Mucosa of stomach (tissue), 1 donor: ENCODE measurements at regions not wholly inside any gene's neighbourhood (a gene's known extent, or its start where the extent isn't known, plus 50 kb on each side); places are given as distances from the start of the nearest gene placed in this dataset.

Experiments
- H3K27me3 ChIP-seq: one replicate; pipeline ENCODE4 v1.7.0; 2013; ENCODE audit warnings: mild to moderate bottlenecking, low read length; ENCODE audit not compliant: control insufficient read depth, insufficient read depth
- H3K36me3 ChIP-seq: one replicate; pipeline ENCODE4 v1.7.0; 2013; ENCODE audit warnings: low read length; ENCODE audit not compliant: control insufficient read depth, insufficient read depth
- H3K4me1 ChIP-seq: one replicate; pipeline ENCODE4 v1.7.0; 2013; ENCODE audit warnings: mild to moderate bottlenecking, low read length; ENCODE audit not compliant: control insufficient read depth, insufficient read depth
- H3K4me3 ChIP-seq: one replicate; pipeline ENCODE4 v1.7.0; 2013; ENCODE audit warnings: low read length
- H3K9ac ChIP-seq: one replicate; pipeline ENCODE4 v1.7.0; 2013; ENCODE audit warnings: mild to moderate bottlenecking, low read length, moderate library complexity
- H3K9me3 ChIP-seq: one replicate; pipeline ENCODE4 v1.7.0; 2013; ENCODE audit warnings: mild to moderate bottlenecking, low read length, moderate library complexity; ENCODE audit not compliant: control insufficient read depth
- donor health status: Pancreatic carcinoma.

- peaks cover 20% of the 10 kb centered on the region for H3K4me1 ChIP-seq
- H3K36me3 ChIP-seq = no peaks in the 10 kb centered on the region
- no peaks in the 10 kb centered on the region for H3K9me3 ChIP-seq
- no peak overlapping the region for H3K9ac ChIP-seq
- no peaks in the 10 kb centered on the region for H3K27me3 ChIP-seq
- H3K4me3 ChIP-seq = no peak overlapping the region
These were observed 156.1 kb downstream of the DLL1 start for GRCh38 chr6:170134471-170135440.

DNA sequence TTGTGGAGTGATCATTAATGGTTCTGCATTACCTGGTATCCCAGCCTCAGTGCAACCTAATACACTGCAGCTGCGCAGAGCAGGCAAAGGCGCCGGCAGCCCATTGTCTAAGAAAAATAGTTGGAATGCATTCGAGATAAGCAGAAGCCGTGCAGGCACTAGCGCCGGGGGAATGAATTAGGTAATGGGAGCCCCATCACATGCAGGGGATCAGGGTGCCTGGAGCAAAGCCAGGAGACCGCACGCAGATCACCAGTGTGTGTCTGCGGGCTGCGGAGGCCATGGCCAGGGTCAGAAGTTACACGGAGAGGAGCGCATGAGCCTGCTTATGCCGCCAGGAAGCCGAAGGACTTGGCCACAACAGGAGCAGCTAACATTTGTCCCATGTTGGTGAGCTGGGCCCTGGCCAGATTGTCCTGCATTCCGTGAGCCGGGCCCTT lies 156.8 kb downstream of the DLL1 start:
- Histone ChIP-seq H3K9me3 (no peaks in the 10 kb centered on the region), H3K4me1 (peaks cover 25% of the 10 kb centered on the region), H3K36me3 (no peaks in the 10 kb centered on the region), H3K4me3 (no peak overlapping the region), H3K27me3 (no peaks in the 10 kb centered on the region), H3K9ac (no peak overlapping the region)

DNA sequence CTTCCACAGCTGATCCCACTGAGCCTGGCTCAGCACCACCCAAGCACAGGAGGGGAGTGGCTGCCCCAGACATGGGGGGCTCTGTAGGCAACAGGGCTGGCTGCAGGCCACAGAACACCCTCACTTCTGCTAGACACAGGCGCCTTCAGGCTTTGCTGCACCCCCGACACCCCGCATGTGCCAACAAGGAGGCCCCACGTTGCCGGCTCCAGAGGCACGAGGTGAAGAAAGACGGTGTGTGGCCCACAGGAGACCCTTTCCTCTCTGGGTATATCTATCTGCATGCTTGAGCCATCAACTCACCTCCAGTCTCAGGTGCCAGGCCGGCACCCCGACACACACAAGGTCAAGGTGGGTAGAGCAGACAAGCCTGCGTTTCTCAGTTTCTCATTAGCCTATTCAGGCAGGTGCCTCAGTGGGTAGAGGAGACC lies 158.3 kb downstream of the DLL1 start:
- H3K9ac ChIP-seq = no peak overlapping the region
- no peaks in the 10 kb centered on the region for H3K9me3 ChIP-seq
- no peaks in the 10 kb centered on the region for H3K27me3 ChIP-seq
- H3K4me3 ChIP-seq = no peak overlapping the region
- peaks cover 25% of the 10 kb centered on the region for H3K4me1 ChIP-seq
- H3K36me3 ChIP-seq = no peaks in the 10 kb centered on the region

DNA sequence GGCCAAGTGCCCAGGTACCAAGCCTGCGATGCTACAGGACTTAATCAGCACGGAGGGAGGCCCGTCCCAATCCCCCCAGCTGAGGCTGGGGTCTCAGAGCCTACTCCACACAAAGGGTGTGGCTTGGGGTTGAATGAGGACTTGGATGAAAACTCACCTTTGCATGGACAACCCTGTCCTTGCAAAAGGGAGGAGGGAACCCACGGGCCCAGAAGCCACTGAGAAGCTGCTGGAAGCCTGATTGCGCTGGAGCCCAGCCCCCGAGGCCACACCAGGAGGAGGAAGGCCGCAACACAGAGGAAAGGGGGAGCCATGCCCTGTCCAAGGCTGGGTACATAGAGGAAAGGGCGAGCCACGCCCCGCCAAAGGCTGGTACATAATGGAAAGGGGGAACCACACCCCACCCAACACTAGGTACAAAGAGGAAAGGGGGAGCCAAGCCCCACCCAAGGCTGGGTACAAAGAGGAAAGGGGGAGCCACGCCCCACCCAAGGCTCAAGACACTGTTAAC lies 158.8 kb downstream of the DLL1 start:
- H3K4me3 ChIP-seq = no peak overlapping the region
- no peaks in the 10 kb centered on the region for H3K27me3 ChIP-seq
- H3K9ac ChIP-seq = no peak overlapping the region
- no peaks in the 10 kb centered on the region for H3K9me3 ChIP-seq
- H3K36me3 ChIP-seq = no peaks in the 10 kb centered on the region
- peaks cover 25% of the 10 kb centered on the region for H3K4me1 ChIP-seq

DNA sequence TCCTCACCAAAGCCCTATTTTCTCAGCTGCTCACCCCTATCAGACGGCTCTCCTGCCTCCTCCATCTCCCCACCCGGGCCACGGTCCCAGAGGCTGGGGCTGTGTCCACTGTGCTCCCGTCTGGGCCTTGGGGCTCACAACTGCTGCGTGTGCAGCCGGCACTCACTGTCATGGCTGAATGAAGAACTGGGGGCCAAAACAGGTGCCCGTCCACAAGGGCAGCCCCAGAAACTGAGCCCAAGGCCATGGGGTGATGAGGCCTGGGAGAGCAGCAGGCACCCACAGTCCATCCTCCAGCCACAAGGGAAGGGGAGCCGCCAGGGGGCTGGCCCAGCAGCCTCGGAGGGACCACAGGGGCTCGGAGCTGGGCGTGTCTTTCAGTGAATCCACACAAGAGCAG lies 159.5 kb downstream of the DLL1 start:
- H3K9me3 ChIP-seq = no peaks in the 10 kb centered on the region
- no peak overlapping the region for H3K4me3 ChIP-seq
- H3K27me3 ChIP-seq = no peaks in the 10 kb centered on the region
- no peaks in the 10 kb centered on the region for H3K36me3 ChIP-seq
- H3K9ac ChIP-seq = no peak overlapping the region
- H3K4me1 ChIP-seq = peaks cover 25% of the 10 kb centered on the region

DNA sequence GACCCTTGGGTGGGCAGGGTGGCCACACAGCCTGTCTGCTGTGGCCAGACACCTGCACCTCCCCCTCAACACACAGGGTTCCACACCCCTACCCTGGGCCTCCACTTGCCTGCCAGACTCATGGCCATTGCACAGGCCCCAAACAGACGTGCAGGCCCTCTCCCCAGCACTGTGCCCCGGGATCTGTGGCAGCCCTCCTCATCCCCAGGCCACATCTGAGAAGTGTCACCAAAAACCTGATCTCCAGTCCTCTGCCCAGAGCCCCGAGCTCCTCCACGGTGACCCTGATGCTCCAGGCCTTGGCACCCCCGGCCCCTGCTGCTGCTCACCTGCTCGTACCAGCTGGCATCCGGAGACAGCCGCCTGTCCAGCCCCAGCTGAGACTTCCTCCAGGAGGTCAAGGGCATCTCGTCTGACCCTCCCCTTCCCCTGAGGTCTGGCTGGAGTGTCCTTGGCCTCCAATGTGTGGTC lies 160.1 kb downstream of the DLL1 start:
- no peaks in the 10 kb centered on the region for H3K27me3 ChIP-seq
- no peaks in the 10 kb centered on the region for H3K9me3 ChIP-seq
- no peak overlapping the region for H3K9ac ChIP-seq
- no peak overlapping the region for H3K4me3 ChIP-seq
- H3K36me3 ChIP-seq = no peaks in the 10 kb centered on the region
- peaks cover 25% of the 10 kb centered on the region for H3K4me1 ChIP-seq

DNA sequence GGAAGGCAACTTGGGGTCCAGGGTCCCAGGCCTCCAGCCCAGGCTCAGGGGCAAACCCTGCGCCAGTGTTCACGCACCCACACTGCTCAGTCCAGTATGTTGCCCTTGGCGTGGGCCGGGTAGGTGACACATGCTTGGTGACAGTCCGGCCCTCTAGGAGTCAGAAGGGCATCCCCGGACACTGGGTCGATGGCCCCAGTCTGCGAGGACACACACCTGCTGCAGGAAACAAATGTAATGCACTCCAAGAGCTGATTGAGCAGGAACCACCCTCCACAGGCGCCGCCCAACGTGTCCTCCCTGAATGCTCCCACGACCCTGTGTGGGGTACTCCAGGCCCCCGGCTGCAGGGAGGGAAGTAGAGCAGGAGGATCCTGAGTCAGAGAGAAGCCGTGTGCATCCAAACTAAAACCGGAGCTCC lies 160.7 kb downstream of the DLL1 start:
- no peaks in the 10 kb centered on the region for H3K9me3 ChIP-seq
- no peaks in the 10 kb centered on the region for H3K27me3 ChIP-seq
- peaks cover 26% of the 10 kb centered on the region for H3K4me1 ChIP-seq
- no peak overlapping the region for H3K9ac ChIP-seq
- H3K4me3 ChIP-seq = no peak overlapping the region
- no peaks in the 10 kb centered on the region for H3K36me3 ChIP-seq

- no peaks in the 10 kb centered on the region for H3K9me3 ChIP-seq
- no peaks in the 10 kb centered on the region for H3K27me3 ChIP-seq
- H3K36me3 ChIP-seq = no peaks in the 10 kb centered on the region
- H3K9ac ChIP-seq = no peak overlapping the region
- peaks cover 31% of the 10 kb centered on the region for H3K4me1 ChIP-seq
- no peak overlapping the region for H3K4me3 ChIP-seq
These were observed 161.1 kb downstream of the DLL1 start for GRCh38 chr6:170129691-170130171.

- Histone ChIP-seq H3K27me3 (no peaks in the 10 kb centered on the region), H3K9me3 (no peaks in the 10 kb centered on the region), H3K36me3 (no peaks in the 10 kb centered on the region), H3K9ac (no peak overlapping the region), H3K4me3 (no peak overlapping the region), H3K4me1 (peaks cover 31% of the 10 kb centered on the region)
These were observed 161.8 kb downstream of the DLL1 start for GRCh38 chr6:170128811-170129681.

DNA sequence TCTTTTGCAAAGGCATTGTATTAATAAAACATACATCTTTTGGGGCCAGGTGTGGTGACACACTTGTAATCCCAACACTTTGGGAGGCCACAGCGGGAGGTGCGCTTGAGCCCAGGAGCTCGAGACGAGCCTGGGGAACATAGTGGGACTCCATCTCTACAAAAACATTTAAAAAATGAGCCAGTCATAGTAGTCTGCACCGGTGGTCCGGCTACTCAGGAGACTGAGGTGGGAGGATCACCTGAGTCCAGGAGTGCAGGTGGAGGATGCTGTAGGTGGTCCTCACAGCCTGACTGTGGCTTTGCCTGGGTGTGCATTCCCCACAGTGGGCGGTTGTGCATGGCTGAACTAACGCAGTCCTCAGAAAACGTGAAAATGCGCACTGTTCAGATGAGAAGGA lies 162.5 kb downstream of the DLL1 start:
- peaks cover 25% of the 10 kb centered on the region for H3K4me1 ChIP-seq
- no peaks in the 10 kb centered on the region for H3K36me3 ChIP-seq
- H3K9ac ChIP-seq = no peak overlapping the region
- H3K9me3 ChIP-seq = no peaks in the 10 kb centered on the region
- H3K4me3 ChIP-seq = no peak overlapping the region
- H3K27me3 ChIP-seq = no peaks in the 10 kb centered on the region

DNA sequence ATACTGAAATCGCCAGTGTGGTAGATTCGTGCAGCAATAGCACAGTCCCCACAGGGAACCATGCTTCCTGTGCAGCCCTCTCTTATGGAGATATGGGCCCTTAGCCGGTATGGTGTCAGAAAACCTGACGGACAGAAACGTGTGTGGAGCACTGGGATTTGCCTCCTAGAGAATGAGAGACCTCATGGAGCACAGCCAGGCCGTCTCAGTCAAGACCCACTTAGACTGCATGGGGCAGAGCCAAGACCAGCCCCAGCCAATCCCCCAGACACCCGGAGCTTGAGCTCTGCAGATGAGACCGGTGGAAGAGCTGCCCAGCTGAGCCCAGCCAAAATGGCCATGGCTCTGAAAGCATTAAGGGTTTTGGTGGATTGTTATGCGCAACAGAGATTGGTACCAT lies 163.7 kb downstream of the DLL1 start:
- no peaks in the 10 kb centered on the region for H3K27me3 ChIP-seq
- no peaks in the 10 kb centered on the region for H3K9me3 ChIP-seq
- H3K4me3 ChIP-seq = no peak overlapping the region
- no peaks in the 10 kb centered on the region for H3K36me3 ChIP-seq
- peaks cover 24% of the 10 kb centered on the region for H3K4me1 ChIP-seq
- H3K9ac ChIP-seq = no peak overlapping the region
